HG03064 (cell line): ENCODE measurements at regions not wholly inside any gene's neighbourhood (a gene's known extent, or its start where the extent isn't known, plus 50 kb on each side); places are given as distances from the start of the nearest gene placed in this dataset.

ENCODE experiments used
- ATAC-seq: cut with Tn5 transposase; IDR thresholded peaks from one replicate; pipeline ENCODE4 v1.9.1; 2021; ENCODE audit warnings: low read depth; ENCODE audit not compliant: unreplicated experiment

DNA sequence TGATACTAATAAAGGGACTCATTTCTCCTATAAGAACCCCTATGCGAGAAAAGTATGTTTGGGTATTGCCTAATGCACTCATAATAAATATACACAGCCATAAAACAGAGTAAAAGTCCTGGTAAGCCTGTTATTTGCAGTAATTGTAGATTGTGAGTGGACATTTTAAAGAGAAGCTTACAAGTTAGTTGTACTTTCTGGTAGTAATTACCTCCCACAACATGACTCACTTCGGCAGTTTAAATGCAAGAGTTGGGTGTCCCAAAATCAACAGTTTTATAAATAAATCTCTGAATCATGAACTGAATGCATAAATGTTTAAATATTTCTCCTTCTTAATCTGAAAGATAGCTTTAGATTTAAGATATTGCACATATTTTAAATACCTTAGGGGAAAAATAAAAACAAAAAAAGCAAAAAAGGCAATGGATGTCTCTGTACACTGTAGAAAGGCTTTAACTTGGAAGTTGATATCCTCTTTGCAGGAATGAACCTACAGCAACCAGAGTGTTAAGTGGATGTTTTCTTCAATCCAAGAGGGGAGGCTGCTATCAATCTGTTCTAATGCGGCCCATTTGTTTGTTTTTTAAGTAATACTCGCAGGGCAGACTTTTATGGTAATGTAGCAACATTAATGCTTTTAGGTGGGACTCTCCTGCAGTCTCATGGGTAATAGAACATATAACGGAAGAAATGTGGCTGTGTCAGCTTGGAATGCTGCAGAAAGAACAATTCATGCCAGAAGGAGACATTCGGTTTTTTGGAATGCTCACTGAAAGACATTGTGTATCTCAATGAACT lies 57.3 kb upstream of the ZEB1 start:
- no peak for ATAC-seq

DNA sequence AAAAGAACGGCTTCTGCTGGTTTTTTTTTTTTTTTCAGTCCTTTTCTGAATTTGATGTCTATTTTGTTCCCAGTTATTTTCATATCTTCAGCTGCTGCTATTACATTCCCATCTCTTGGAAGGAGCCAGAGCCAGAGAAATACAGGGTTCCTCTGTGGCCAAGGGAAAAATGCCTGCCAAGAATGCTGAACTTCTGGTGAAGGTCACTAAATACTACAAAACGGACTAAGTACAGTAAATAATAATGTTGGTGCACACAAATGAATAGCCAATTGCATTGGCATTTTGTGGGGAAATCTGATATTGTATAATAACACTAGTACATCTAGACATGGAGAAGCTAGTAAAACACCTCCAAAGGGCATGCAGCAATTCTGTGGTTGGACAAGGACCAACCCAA lies 56.3 kb upstream of the ZEB1 start:
- ATAC-seq = no peak

DNA sequence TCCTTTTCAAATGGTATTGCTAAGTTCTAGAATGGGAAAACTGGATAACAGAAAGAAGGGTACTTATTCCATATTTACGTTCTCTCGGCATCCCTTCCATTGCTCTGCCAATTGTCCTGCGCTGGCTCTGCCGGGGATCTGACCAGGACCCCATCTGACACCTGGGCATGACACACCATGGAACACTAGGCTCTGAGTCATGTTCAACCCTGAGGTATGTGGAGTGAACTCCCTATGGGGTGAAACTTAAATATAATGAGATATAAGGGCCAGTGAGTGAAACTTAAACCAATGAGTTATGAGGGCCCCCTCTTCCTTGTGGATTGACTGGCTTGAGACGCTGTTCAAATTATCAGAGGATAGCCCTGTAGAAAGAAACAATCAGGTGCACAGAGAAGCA lies 55.1 kb upstream of the ZEB1 start:
- no peak for ATAC-seq

DNA sequence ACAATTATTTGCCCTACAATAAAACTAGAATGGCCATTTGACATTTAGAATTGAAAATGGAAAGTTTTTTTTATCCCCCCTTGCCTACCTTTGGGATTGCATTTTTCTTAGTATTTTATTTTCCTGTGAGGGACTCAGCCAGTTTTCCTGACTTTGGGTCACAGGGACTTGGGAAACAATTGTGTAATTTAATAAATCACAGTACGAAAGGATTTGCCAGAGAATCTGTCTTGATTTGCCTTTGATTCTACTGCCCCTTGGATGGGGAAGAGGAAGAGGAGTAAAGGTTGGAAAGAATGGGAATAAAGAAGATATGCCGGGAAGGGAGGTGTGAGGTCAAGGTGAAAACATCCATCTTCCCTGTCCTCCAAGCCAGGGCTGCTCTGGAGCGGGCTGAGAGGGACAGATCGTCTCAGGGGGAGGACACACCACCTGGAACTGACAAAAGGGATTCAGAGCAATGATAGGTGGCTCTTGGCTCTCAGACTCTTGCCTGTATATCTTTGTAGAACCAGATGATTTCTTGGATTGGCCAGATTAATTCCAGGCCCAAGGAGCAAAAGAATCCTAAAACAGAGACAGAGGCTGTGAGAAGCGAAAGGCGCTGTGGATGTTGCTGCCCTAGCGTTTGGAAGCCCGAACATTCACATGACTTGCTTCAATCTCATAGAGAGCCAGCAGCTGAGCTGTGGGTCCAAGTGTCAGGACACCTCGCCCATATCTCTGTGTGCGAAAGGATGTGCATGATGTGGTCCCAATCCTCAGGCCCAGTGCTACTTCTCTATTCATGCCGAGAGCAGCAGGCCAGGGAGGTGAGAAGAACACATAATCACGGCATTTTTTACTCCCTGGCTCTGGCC lies 50.3 kb upstream of the ZEB1 start:
- no peak for ATAC-seq
